NCI-H82 (cell line): ENCODE measurements at regions not wholly inside any gene's neighbourhood (a gene's known extent, or its start where the extent isn't known, plus 50 kb on each side); places are given as distances from the start of the nearest gene placed in this dataset.
"Not testable (repeated sequence)": the region's sequence is repeated elsewhere in the genome, so short reads cannot be mapped to it uniquely, and the experiment has no call there.

Experiments
- DNase-seq: peaks from one replicate; lab custom pipeline; 2025; lab: John Stamatoyannopoulos, UW

GRCh38 chr14:84435820-84436324, 1094.1 kb upstream of the FLRT2 start:
- DNase-seq: no peak

GRCh38 chr14:84436528-84436927, 1093.4 kb upstream of the FLRT2 start:
- no peak for DNase-seq

GRCh38 chr14:84442521-84442920, 1087.4 kb upstream of the FLRT2 start:
- DNase-seq: no peak

GRCh38 chr14:84445486-84445885, 1084.5 kb upstream of the FLRT2 start:
- no peak for DNase-seq

- DNase-seq: no peak
Observed at GRCh38 chr14:84446250-84446649, 1083.7 kb upstream of the FLRT2 start.

GRCh38 chr14:84453307-84453950, 1076.5 kb upstream of the FLRT2 start:
- DNase-seq: no peak

- DNase-seq: no peak
Observed at GRCh38 chr14:84454114-84454513, 1075.8 kb upstream of the FLRT2 start.

GRCh38 chr14:84456946-84457345, 1073.0 kb upstream of the FLRT2 start:
- no peak for DNase-seq

GRCh38 chr14:84458881-84459280, 1071.1 kb upstream of the FLRT2 start:
- DNase-seq: no peak

- no peak for DNase-seq
Observed at GRCh38 chr14:84465880-84466279, 1064.1 kb upstream of the FLRT2 start.

GRCh38 chr14:84468153-84468552, 1061.8 kb upstream of the FLRT2 start:
- no peak for DNase-seq

- no peak for DNase-seq
Observed at GRCh38 chr14:84477996-84478395, 1051.9 kb upstream of the FLRT2 start.

GRCh38 chr14:84482256-84483071, 1047.5 kb upstream of the FLRT2 start:
- no peak for DNase-seq

GRCh38 chr14:84483072-84483420, 1046.9 kb upstream of the FLRT2 start:
- DNase-seq: no peak

- not testable (repeated sequence) for DNase-seq
Observed at GRCh38 chr14:84484243-84484642, 1045.7 kb upstream of the FLRT2 start.

GRCh38 chr14:84485036-84485435, 1044.9 kb upstream of the FLRT2 start:
- no peak for DNase-seq

GRCh38 chr14:84490081-84490480, 1039.9 kb upstream of the FLRT2 start:
- no peak for DNase-seq

GRCh38 chr14:84492685-84493084, 1037.3 kb upstream of the FLRT2 start:
- no peak for DNase-seq

GRCh38 chr14:84493779-84494178, 1036.2 kb upstream of the FLRT2 start:
- DNase-seq: no peak

- DNase-seq: no peak
Observed at GRCh38 chr14:84496677-84497076, 1033.3 kb upstream of the FLRT2 start.

GRCh38 chr14:84512823-84513222, 1017.1 kb upstream of the FLRT2 start:
- DNase-seq: not testable (repeated sequence)

- DNase-seq: no peak
Observed at GRCh38 chr14:84519836-84520235, 1010.1 kb upstream of the FLRT2 start.

- DNase-seq: no peak
Observed at GRCh38 chr14:84520711-84521338, 1009.1 kb upstream of the FLRT2 start.
